NCI-H2081 (cell line): ENCODE measurements at regions not wholly inside any gene's neighbourhood (a gene's known extent, or its start where the extent isn't known, plus 50 kb on each side); places are given as distances from the start of the nearest gene placed in this dataset.

Source experiments
- DNase-seq, 2 experiments: peaks; one replicate each; lab custom pipeline; 2025; lab: John Stamatoyannopoulos, UW

DNA sequence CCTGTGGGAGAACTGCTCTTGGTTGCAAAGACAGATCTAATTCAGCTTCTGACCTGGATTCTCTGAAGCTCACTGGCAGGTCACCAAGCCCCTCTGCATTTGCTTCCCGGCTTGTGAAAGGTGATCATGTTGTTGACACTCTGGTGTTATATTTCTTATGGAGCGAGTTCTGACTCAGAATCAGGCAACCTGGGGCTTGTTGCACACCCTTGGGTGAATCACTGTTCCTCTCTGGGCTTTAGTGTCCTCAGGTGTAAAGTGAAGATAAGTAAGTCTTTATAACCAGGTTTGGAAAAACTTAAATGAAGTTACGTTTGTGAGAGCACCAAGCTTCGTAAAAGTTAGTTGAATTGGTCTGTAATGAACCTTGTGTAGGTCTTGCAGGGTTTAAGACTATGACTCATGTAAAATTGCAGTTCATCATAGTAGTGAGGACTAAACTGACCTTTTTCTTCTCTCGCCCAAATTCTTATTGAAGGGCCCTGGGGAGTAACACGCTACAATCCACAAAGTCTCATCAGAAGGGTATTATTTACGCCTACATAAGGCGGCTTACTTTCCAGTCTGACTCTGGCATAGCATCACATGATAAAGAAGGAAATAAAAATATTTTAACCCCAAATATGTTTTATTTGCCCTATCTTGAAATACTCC, 218.6 kb downstream of the TMEM38B start:
- DNase-seq: peak in 1 of 2 experiments; percentile 9

DNA sequence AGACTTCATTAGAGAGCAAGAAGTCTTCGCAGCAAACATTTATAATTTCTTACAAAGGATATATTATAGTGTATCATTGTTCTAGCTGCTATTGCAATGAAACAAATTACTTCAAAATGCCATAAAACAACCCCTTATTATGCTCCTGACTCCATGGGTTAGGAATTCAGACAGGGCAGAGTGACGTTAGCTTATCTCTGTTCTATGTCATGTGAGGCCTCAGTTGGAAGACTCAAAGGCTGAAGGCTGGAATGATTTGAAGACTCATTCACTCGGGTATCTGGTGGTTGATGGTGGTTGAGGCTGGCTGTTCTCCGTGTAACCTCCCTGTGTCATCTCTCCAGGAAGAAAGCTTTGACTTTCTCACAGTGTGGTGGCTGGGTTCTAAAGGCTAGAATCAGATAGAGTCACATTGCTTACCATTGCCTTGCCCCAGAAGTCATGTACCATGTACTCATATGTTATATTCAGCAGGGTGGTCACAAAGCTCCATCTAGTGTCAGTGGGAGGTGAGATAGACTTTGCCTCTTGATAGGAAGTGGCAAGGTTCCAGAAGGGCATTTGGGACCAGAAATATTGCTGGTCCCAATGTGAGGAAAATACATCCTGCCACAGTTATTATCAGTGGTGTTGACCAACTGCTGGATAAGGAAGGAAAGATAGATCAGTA, 226.9 kb downstream of the TMEM38B start:
- DNase-seq: no peak

DNA sequence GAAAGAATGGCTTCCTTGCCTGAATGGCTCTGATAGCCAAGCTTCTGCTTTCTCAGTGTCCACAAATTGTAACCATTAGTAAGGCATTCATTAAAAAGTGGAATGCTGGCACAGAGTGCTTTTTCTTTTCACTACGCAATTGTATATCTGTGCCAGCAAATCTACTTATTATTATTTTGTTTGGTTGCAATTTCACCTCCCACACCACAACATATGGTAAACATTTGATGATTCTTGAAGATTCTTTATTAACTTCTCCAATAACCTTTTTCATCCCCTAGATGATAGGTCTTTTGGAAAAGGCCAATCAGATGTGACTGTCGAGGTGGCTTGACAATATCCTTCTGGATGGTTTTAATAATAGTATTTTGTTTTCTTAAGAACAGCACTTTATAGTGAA, 234.1 kb downstream of the TMEM38B start:
- no peak for DNase-seq

DNA sequence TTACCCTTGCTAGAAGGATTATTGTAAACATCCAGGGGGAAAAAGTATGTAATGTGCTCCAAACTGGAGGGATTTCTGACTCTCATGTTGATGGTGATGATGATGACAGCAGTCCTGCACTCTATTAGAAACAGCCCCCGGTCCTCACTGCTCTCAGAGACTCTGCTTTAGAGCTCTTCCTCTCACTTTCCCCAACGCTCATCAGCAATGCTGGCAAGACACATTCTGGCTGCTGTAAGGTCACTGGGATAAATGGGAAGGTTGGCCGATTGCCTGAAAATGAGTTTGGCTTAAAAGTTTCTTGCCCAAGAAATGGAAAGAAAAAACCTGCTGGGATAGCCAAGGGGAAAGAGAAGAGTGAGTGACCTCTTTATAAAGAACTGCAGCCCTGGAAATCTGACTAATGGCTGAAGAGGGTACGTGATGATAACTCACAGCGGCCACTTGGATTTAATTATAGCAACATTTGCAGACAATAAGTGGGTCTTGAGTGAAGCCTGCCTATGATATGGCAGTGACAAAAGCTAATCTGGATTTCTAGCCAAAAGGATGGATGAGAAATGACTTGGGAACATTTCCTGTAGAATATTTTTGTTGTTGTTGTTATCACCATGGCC, 235.8 kb downstream of the TMEM38B start:
- no peak for DNase-seq

DNA sequence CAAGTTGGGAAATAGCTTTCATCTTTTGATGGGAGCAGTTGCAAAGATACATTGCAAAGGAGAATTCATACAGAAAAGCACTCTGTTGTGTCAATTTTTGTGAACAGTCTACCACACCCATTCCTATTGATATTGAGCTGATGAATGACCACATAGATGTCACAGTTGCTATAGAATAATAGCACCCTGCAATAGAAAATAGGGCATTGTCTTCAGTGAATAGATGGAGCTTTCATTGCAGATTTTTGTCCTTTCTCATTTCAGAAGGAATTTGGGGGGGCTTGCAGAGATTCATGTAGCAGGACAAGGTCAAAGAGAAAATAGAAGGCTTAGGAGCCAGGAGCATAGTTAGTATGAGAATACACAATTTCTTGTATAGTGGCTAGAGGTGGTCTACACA, 237.9 kb downstream of the TMEM38B start:
- DNase-seq: peak in 1 of 2 experiments; percentile 6

DNA sequence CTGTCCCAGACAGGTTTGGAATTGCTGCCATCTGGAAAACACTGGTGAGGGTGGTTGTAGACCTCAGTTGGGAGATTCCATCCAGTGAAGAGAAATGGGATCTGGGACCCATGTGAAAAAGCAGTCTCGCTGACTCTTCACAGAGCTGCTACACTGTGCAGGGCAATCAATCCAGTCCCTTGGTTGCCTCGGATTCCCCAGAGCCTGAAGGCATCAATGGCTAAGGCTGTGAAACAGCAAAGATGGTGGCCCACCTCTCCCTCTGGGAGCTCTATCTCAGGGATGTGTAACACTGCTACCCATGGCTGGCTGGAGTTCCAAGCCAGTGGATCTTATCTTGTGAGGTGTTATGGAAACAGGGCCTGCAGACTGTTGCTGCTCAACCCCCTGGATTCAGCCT, 256.1 kb downstream of the TMEM38B start:
- no peak for DNase-seq

DNA sequence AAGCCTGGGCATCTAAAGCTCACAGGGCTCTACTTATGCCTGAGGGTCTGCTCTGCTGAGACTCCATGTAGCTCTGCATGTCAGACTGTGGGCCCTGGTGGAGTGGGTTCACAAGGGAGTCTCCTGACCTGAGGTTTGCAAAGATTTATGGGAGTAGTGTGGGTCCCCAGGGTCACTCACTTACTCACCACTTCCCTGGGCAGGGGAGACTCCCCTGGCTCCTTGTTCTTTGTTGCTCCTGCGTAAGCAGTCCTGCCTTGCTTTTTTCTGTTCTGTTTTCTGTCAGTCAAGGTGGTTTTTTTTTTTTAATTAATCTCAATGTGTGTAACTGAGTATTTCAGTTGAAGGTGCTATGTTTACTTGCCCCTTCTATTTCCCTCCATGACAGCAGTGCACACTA, 256.6 kb downstream of the TMEM38B start:
- no peak for DNase-seq

DNA sequence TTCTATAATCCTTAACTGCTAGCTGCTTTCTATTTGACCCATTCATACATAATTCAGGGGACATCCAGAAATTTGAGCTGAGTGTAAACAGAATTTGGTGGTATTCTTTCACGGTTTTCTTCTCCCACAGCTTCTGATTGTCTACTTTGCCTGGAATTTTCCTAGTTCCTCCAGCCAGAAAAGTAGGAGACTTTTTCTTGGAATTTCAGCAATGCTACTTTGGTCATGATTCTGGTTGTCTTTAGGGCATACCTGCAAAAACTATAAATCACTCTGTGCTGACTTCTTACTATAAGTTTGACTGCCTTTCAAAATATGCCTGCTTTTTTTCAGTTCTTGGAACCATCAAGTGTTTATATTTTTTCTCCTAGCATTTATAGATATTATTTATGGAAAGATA, 260.2 kb downstream of the TMEM38B start:
- DNase-seq: no peak

DNA sequence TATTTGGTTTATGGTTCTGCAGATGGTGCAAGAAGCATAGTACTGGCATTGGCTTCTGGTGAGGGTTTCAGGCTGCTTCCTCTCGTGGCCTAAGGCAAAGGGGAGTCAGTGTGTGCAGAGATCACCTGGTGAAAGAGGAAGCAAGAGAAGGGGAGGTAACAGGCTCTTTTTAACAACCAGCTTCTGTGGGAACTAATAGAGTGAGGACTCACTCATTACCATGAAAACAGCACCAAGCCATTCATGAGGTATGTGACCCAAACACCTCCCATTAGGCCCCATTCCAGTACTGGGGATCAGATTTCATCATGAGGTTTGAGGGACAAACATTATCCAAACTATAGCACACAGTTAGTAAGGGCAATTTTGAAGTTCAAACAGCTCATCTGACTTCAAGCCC, 263.5 kb downstream of the TMEM38B start:
- DNase-seq: peak in 1 of 2 experiments; percentile 3

DNA sequence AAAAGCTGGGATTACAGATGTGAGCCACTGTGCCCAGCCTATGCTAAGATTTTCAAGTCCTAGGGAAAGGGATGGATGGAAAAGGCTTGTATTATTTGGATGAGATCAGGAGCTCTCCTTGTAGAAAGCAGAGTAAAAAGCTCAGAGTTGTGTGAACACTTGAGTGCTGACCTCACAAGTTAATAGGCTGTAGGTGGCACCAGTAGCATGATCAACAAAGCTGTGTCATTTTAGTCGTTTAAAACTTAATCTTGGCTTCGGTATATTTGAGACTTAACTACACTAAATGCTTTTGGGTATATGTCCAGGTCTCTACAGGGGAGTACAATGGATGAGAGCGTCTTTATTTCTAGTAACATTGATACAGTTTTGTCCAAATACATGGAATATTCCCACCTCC, 264.2 kb downstream of the TMEM38B start:
- DNase-seq: no peak

DNA sequence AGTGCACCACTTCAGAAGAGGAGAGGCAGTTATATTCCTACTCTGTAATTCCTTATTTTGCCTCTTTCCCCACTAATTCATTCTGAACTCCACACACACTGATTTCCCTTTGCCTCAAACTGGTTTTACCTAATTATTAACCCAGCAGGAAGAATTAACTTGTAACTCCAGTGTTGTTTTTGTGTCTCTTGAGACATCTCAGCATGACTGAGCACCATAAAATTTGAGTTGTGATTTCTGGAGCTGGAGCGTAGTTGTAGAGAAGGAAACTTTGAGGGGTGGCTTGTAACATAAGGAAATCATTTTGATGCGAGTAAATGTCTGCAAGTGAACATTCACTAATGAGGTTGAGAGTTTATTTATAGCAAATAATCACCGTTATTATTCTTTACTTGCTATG, 265.2 kb downstream of the TMEM38B start:
- DNase-seq: no peak

DNA sequence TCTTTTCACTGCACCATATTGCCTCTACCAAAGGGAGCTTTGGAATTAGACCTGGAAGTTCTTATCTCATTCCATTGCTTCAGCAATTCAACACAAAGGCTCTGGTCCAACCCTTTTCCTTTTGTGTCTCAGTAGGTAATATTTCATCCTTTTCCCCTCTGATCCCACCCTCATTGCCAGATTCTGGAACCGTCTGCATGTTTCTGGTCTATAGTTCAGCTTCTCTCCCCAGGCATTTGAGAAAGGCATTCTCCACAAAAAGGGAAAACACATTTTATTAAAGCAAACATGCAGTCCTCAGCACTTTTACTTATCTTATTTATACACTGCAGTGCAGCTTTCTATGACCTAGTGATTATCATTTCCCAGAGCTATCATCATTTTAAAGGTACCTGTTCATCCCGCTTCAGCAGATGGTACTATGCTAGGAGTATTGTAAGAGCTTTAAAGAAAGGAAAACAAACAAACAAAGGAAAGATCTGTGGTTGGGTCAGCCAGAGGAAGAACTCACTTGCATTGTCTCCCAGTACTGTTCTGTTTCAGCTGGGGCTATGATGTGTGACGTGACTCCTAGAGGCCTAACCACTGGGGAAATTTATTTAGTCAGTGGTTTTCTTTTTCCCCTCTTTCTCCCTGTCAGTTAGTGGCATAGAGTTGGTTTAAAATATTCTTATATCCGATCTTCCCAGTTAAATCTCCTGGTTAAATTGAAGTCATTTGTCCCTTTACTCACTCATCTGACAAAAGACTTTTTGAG, 269.2 kb downstream of the TMEM38B start:
- DNase-seq: no peak

DNA sequence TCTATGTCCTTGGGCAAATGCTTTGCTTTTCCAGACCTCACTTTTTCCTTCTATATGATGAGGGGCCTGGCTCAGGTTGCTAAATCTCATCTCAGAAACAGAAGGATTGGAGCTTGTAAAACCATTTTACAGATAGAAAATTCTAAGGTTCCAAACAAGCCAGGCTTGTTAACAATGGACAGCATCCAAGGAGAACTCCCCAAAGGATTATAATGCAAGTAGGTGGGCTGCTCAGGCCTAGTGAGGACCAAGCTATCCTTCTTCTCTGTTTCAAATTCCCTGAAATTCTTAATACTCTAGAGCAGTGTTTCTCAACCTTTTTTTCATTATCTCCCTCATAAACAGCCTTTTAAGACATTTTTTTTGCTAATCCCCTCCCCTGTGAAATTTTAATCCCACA, 269.8 kb downstream of the TMEM38B start:
- no peak for DNase-seq

DNA sequence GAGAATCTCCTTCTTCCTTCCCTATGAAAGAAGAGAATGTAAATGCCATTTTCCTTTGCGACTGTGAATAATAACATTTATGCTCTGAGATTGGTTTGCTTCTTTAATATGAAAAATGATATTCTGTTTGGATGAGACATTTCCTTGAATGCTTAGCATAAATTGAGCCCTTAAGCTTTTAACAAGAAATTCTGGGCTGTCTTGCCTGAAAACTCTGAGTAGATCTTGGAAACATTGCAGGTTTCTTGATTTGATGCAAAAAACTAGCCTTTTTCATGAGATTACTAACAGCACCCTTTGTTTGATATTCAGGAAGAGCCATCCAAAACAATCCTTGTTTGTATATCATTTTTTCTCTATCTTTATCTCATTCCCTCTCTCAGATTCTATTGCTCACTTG, 272.5 kb downstream of the TMEM38B start:
- DNase-seq: no peak

DNA sequence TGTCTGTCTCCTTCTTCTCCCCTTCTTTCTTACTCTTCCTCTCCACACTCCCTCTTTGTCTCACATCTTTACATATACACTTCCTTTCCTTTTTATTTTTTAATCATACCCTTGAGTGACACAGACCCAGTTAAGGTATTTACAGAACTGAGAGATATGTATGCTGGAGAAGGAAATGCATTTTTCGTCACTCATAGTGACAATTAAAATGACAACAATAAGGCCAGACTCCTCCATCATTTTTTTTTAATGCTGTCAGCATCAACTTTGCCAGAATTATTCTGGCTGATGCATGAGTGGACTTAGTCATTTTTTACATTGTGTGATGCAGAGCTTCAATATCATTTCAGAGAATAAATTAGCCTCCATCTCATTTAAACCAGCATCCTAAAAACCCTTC, 272.9 kb downstream of the TMEM38B start:
- DNase-seq: no peak

DNA sequence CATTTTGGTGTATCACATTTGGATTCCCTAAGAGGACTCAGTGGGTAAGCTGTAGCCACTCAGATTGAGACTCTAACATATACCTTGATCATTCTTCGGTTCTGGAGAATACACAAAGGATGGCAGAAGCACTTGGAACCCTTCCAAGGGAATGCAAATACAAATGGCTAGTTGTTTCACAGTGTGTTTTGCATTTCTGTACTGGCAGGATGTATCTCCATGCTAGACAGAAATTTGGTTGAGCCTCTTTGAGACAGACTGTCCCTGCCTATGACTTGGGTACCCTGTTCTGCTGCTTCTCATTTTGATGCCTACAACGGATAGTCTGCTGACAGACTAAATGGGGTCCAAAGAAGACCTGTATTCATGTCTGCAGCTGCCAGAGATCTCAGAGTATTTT, 273.5 kb downstream of the TMEM38B start:
- peak in 1 of 2 experiments; percentile 4 for DNase-seq

DNA sequence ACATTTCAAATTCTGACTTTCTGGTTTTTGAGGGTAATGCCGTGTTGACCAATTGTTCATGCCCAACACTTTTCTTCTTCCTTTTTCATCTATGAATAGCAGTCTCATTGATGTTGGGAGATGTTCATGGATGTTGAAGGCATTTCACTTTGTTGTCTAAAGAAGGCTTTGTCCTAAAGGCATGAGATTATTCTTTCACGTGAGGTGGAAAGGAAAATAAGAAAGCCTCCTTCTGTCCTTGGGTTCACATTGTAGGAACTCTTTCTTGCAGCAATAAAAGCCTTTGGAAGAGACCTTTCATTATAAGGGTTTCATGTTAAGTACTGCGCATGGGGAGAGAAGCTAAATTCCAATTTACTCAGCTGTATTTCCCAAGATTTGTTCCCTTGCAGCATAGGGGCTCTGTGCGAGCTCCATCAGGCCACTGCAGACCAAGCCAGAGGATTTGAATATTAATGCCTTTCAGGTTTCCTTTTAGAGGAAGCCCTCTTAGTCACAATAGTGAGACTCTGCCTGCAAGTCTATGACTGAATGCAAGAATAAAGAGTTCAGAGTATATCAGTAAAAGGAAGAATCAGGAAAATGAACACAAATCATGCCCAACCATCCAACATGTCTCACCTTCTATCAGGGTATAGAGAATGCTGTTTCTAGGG, 274.6 kb downstream of the TMEM38B start:
- no peak for DNase-seq

DNA sequence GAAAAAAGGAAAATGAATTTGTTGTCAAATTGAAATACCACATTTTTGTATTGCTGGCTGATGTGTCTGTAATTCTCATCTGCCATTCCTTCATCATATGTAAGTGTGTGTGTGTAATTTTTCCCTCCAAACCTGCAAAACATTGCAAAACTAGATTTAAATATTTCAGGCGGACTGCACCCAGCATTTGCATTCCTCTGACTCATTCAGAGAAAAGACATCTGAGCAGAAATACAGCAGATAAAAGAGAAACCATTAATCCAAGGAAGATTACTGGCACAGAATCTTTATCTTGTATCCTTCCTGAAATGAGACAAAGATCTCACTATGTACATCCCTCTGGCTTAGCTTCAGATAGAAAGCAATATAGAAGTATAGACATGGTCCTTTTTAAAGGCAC, 275.3 kb downstream of the TMEM38B start:
- DNase-seq: no peak

DNA sequence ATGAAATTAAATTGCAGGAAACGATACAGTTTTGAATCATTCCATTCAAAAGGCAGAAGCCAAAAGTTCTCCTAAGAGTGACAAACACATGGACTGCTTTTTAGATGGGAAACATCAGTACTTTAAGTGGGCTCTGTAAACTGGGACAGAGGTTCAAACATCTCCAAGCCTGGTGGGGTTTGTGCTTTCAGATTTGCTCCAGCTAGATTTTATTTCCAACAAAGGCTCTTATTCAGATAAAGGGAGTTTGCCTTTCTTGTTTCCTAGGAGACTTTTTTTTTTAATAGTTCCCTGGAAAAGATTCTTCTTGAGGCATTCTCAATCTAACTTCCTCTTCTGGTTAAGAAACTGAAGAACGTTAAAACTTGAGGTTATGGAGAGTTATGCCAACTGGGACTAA, 277.6 kb downstream of the TMEM38B start:
- DNase-seq: no peak

DNA sequence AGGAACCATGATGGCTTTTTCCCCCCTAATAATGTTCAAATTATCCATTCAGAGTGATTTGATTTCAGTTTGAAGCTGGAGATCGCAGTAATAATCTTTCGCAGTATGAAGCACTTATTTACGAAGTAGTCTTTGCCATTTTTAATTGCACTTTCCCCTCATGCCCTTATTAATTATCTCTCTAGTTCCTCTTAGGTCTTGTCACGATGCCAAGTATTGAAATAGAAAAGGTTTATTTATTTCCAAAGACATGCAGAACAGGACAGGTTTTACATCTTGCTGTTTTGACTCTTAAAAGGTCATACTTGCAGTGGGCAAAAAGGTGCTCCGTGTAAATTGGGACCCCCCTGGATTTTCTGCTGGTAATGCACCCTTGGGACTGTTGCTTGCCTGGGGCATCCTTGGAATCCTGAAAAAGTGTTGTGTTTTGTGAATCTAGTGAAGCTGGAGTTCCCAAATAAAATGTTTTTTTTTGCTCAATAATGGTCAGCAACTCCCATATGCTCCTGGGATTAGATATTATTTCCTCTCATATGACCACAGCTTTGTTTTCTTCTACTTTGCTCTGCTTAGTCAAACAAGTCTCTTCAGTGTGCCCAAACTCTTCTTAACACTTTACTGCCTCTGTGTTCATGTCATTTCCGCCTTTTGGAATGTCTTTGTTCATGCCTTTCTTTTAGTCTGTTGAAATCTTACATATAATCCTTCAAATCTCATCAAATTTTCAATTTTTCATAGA, 278.3 kb downstream of the TMEM38B start:
- DNase-seq: no peak

DNA sequence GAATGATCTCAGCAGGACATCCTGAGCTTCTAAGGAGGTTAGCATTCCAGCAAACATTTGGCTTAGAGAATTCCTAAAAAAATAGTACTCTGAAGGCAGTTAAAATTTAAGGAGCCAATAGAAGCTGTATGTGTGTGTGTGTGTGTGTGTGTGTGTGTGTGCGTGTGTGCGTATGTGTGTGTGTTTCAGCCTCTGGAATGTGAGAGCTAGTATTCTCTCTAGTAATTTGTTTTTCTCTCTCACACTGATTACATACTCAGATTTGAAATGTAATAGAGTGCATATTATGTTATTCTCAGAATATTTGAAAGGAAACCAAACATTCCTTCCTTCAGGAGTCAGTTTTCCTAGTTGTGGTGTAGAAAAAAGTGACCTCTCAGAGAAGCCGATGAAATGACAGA, 279.6 kb downstream of the TMEM38B start:
- no peak for DNase-seq
